HG03135 (cell line): ENCODE measurements at regions not wholly inside any gene's neighbourhood (a gene's known extent, or its start where the extent isn't known, plus 50 kb on each side); places are given as distances from the start of the nearest gene placed in this dataset.

Experiments
- ATAC-seq: cut with Tn5 transposase; IDR thresholded peaks from one replicate; pipeline ENCODE4 v1.9.1; 2021; ENCODE audit warnings: mild to moderate bottlenecking, moderate library complexity; ENCODE audit not compliant: unreplicated experiment

DNA sequence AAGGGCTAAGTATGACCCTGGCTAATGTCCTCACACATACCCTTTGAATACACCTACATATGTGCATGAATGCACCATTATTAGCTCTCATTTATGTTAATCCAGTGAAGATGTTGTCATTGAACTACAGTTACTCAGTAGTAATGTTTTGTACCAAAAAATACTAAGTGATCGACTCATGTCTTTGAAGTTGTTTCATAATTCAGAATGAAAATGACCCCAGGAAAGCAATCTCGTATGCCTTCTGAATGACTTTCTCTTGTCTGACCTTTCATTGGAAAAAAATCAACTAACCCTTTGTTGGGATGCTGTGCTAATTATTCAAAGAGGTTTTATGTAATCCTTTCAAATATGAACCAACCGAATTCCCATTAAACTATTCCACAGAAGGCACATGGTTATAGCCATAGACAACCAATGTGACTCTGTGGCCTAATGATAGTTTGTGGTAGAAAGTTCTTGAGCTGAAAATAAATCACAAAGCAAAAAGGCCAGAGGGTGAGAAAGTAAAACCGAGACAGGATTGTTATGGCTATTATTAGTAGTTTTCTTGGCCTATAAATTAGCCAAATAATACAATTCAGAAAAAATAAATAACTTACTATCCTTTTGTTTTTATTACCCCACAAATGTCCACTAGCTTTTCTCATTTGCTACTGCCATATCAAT, 86.8 kb upstream of the STARD13 start:
- ATAC-seq, result no peak

DNA sequence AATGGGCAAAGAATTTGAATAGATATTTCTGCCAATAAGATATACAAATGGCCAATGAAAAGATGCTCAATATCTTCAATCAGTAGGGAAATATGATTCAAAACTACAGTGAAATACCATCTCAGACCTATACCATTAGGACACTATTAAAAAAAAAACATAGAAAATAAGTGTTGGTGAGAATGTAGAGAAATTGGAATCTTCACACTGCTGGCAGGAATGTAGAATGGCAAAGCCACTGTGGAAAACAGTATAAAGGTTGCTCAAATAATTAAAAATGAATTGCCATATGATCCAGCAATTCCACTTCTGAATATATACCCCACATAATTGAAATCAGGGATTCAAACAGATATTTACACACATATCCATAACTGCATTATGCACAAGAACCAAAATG, 88.1 kb upstream of the STARD13 start:
- no peak for ATAC-seq

DNA sequence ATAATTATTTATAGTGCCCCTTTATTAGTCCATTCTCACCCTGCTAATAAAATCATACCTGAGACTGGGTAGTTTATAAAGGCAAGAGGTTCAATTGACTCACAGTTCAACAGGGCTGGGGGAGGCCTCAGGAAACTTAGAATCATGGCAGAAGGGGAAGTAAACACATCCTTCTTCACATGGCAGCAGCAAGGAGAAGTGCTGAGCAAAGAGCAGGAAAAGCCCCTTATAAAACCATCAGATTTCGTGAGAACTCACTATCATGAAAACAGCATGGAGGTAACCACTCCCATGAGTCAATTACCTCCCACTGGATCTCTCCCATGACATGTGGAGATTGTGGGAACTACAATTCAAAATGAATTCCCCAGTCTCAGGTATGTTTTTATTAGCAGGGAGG, 89.9 kb upstream of the STARD13 start:
- ATAC-seq, result no peak

DNA sequence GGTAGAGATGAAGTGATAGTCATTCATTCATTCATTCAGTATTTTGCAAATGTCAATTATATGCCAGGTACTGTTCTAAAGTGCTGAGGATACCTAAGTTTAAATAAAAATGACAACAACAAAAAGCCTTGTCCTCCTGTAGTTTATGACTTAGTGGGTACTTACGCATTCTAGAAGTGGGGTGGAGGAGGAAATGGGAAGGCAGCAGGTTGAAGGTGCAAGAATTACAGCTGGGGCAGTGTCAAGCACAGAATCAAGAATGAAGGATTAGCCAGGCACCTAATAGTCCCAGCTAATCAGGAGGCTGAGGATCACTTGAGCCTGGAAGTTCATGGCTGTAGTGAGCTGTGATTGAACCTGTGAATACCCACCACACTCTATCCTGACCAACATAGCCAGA, 90.7 kb upstream of the STARD13 start:
- no peak for ATAC-seq

DNA sequence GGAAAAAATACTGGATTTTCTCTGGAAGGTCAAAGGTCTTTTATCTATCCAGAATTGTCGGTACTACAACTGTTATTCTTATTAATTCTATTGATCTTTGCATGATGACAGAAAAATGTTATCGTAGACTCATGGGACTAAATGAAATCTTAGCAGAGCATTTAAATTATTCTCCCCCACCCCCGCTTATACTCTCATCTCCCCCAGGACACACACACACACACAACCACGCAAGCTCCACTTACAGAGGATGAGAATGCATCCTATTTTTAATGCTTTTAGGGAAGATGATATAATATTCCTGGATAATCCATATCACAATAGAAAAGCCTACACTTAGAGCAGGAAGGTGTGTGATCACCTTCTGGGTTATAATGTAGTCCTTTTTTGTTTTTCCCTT, 91.9 kb upstream of the STARD13 start:
- ATAC-seq, result no peak

DNA sequence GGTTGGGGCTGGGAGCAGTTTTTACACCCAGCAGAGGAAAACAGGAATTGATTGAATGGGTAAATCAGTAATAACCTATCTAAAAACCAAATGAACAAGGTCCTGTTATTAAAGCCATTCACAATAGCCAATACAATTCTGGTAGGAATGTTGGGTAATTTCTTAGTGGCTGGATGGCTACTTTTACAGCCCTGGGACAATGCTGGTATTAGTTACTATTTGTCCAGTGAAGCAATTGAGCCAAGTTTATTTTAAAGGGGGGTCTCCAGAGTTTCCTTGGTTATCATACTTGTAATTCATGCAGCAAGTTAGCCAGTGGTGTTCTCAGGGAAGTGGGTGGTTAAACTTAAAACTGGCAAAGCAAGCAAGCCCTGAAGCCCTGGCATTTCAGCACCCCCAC, 92.3 kb upstream of the STARD13 start:
- no peak for ATAC-seq

DNA sequence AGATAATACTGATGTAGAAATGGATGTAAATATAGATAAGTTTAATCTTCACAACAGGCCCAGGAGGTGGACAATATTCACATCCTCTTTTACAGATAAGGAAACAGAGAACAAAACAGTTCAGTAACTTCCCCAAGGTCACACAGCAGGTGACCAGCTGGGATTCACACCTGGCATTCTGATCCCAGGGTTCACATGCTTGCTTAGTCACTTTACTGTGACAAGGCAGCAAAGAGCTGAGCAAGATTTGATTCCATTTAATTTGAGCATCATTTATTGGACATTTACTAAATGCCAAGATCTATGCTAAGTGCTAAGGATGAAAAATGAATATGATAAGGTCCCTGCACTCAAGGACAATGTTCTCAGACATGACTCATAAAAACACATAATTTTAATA, 94.1 kb upstream of the STARD13 start:
- ATAC-seq, result no peak

DNA sequence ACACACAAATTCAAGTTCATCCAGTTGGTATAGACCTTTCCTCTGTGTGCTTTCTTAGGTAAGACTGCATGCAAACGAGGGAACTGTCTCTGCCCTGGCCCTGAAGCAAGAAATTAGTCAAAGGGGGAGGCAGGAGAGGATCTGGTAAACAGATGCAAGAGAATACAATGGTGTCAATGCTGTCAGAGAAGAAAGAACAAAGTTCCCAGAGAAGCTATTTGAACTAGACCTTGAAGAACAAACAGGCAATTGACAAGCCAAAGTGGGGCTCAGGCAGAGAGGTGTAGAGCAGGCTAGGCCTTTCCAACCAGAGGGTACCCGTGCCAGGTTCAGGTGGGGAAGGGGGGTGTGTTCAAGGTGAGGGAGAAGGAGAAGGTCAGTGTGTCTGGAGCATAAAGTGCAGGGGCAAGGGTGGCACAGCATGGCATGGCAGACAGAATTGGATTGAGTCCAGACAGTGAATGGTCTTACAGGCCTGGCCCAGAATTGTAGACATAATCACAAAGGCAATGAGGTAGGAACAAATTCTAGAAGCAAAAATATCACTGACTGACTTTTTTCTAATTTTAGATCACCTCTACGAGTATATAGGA, 95.0 kb upstream of the STARD13 start:
- no peak for ATAC-seq

DNA sequence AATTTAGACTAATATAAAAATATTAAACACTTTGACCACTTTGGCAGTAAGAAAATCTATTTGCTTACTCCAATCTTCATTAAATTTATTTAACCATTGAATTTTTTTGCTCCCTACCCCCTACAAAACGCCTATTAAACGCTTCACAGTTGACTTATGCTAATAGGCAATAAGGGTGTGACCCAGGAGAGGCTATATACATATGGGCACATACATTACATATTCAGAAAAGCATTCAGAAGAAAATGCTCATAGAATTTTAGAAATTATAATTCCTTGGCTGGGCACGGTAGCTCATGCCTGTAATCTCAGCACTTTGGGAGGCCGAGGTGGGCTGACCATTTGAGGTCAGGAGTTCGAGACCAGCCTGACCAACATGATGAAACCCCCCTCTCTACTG, 95.6 kb upstream of the STARD13 start:
- ATAC-seq, result no peak

DNA sequence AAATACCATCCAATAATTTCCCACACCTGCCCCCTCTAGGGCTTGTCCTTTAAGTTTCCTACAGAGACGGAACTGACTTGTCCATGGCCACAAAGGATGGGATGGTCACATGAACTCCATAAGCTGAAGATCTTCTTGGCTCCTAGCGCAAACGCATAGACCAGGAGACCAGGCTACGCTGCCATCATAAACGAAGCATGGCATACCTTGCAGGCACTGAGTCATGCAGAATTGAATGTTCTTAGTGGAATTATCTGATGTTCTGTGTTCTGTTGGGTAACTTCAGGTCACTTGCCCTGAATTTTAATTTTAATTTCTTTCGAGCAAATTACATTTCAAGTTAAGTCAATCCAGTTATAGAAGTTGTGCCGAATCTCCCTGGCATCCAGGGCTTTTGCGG, 96.4 kb upstream of the STARD13 start:
- no peak for ATAC-seq

DNA sequence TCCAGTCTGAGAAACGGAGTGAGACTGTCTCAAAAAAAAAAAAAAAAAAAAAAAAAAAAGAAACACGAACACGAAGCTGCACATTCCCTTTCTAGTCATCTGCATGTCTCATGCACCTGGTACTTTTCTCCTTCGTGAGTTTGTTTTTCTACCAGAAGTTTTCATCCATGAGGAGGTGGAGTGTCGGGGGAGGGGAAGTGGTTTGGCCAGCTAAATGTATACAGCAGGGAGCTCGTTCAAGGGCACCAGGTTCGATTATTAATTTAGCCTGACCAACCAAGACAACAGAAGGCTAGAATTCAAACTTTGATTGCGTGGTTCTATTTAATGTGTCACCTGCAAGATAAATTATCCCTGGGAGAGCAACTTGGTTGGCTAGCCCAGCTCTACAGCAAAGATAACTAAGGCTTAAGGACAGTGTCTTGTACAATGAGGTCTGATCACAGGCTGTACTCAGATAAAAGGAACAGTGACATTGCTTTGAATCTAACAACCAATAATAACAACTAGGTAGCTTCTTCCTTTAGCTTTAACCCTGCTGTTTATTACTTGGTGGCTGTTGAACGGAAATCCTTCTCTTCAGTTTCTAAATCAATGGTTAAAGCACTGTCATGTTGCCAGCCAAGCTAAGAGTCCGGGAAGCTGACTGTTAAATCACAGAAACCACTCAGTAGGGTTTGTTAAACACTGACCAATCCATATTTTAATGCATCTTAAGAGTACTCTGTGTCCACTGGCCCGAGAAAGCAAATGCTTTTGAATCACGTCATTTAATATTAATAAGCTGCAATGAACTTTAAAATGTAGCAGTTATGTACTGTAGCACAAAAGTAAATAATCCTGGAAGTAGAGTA, 98.4 kb upstream of the STARD13 start:
- no peak for ATAC-seq

DNA sequence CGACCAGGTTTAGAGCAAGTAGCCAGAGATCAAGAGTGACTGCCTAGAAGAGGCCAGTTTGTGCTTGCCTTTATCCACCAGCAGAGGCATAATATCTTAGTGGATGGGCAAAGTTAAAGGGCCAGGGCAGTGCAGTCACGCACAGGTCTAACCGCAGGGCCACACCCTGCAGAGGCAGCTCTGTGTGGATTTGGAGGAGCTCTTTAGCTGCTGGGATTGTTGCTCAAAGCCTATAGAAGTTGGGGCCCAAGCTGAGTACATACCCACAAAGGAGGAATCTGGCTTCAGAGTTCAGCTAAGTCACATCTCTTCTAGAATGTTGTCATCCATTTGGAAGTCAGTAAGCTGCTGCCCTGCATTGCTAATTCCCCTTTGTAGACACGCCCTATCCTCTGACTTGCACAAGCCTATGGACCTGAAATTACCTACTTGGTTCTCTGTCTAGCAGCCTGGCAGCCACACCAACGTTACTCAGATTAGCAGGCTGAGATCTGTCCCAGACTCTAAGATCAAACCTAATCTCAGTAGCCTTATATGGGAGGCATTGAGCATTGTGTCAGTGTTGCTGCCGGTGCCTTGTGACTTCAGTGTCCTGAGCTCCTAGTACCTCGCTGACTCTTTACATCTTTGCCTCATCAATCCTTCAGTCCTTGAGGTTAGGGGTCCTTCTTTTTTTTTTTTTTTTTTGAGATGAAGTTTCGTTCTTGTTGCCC, 102.9 kb upstream of the STARD13 start:
- no peak for ATAC-seq

DNA sequence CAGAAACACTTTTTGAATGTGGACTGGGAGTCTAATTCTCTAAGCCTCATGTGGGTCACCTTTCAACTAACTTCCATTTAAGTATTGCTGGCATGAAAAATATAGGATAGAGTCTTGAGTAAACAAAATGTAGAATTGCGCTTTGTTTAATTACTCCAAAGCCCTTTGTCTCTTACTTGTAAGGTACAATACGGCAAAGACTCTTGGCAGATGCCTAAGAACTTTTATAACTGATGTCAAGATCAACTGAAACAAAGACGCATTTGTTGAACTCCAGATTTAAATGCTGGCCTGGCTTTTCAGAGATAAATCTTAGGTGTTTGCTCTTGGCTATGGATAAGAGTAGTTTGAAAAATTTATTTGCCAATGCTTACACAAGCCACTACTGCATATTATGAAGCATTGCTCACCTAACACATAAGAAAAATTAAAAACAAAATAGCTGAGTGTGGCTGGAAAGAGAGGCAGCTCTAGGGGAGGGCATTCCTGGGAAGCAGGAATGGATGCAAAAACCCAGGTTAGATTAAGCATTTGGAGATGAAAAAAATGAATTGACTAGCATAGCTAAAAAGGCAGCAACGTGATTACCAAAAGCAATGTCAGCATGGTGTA, 107.3 kb upstream of the STARD13 start:
- ATAC-seq, result no peak

DNA sequence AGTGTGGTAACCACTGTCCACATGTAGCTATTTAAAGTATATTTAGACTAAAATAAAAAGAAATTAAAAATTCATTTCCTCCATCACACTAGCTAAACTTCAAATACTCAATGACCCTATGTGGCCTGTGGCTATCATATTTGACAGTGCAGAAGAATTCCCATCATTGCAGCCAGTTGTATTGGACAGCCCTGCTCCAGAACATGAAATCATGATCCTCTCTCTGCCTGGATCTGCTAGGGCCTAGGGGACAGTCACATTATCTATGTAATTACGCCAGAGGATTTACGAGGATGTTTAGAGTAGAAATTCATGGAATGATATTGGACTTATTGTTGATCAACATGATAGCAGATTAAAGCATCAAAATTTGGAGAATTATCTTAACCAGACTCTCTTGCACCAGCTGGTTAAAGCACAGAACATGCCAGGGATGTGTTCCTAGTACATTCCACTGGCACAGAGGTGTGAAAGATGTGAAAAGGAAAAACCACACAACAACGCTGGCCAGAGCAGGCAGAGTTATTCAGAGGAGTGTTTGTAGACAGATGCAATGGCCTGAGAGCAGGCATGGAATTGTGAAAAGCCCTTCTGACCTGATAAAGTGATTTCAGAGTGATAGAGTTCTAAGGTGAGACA, 108.9 kb upstream of the STARD13 start:
- no peak for ATAC-seq

DNA sequence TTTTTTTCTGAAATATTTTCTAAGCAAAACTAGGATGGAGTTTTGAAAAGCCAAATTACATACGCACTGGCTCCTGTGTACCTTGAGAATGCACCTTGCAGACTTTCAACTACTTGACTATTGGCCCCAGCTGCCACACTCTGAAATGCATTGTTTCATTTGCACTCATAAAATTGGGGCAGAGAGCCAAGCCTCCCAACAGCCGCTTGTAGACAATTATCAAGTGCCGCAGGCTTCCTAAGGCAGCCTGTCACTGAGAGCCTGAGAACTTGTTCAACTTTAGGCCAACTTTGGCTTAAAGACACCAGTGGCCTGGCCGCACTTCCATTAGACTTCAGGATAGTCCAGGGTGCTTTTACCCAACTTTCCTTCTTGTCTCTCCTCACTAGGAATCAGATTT, 115.7 kb upstream of the STARD13 start:
- ATAC-seq, result no peak

DNA sequence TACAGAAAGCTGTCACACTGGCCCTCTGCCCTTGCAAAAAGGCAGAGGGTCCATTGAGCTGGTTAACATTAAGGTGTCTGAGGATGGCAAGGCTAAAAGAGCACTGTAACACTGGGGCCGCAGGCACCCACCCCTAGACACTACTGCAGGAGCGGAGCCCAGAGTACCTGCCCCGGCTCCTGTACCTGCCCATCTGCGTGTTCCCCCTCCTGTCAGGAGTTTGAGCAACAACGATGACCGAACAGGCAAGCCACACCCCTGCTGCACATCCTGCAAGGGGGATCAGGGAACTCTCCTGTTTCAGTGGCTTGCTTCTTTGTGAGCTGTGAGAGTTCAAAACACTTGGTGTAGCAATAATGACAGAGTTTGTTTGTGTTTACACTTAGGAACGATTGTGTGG, 117.4 kb upstream of the STARD13 start:
- ATAC-seq, result no peak

DNA sequence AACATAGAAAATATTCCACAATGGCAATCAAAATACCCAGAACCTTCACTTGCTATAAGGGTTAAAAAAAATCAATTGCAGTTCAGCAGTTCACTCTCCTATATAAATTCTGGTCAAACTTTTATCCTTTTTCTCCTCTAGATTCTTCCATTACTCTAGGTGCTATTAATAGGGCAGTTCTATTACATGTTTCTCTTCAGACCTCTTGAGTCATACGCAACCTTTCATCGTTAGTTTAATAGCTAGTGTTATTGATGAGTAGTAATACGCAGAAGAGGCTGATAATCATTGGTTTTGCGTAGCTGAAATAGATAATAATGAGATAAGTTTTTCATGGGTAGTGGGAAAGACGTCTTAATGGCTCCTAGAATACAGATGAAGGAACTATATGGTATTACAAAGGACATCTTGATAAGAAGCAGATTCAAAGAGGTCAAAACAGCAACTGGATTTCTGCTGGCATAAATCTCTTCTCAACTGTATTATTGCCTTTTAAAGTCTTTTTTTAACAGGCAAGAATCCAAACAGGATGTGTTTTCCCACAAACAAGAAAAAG, 118.3 kb upstream of the STARD13 start:
- ATAC-seq, result no peak

DNA sequence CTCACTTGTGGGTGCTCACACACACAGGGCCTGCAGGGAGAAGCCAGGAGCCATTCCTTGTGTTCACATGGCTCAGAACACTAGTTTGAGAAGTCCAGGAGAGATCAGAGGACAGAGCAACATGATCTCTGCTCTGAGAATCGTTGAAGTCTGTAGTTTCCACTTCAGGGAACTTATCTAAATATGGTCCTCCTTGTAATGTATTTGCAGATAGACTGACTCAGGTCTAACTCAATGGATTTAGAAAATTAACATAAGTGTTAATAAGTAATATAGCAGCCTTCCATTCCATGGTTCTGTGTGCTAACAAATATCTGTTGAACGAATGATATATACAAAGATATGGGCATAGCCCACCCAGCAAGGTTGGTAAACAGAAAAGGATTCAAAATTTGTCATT, 119.8 kb upstream of the STARD13 start:
- no peak for ATAC-seq

DNA sequence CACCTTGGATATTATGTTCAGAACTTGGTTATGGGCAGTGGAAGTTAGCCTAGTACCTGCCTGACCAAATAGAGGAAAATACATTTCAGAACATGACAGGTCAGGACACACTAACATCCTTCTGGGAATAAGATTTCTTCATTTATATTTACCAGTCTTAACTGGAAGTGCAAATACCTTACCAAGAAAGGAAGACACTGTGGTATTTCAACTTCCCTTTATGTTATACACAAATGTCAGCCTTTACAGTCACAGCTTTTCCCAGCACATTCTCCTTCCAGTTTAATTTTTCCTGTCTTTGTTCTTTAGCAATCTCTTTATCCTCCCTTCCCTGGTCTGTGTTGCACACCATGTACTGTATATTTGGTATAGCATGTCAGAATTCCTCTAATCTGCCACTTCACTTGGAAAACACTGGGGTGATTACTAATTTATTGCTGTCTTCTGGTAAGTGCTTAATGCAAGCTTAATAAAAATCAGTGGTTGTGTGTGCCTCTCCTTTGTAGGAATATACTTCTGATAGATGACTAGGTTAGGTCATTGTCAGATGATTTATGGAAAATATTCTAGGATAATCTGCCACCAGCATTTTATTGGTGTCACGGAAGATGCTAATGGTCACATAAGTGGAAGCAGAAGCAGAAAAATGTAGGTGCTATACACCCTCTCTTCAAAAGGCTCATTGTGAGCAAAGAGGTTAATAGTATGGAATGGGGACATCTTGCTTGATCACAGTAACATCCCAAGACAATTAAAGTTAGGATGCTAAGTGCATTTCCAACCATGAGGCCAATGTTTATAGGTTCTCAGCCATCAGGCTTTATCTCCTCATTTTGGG, 124.3 kb upstream of the STARD13 start:
- ATAC-seq, result no peak
